Fibroblast of lung (primary cell): ENCODE measurements at regions not wholly inside any gene's neighbourhood (a gene's known extent, or its start where the extent isn't known, plus 50 kb on each side); places are given as distances from the start of the nearest gene placed in this dataset.

Experiments
- EZH2 ChIP-seq: IDR thresholded peaks from 2 replicates; pipeline ENCODE4 v1.5.1; 2012; ENCODE audit warnings: low read length, control low read depth, mild to moderate bottlenecking; ENCODE audit errors: missing control alignments
- TF ChIP-seq, protein P1 (sequence below), 2 donors: IDR thresholded peaks in 1 of 2; conservative IDR thresholded peaks in 1 of 2; 1 replicate in 1 of 2; 2 replicates in 1 of 2; pipeline ENCODE4 v1.5.1; 2011 to 2012; ENCODE audit warnings: low read length in 2 of 2, control low read depth in 1 of 2, inconsistent platforms in 1 of 2, low read depth in 1 of 2, mild to moderate bottlenecking in 1 of 2

DNA sequence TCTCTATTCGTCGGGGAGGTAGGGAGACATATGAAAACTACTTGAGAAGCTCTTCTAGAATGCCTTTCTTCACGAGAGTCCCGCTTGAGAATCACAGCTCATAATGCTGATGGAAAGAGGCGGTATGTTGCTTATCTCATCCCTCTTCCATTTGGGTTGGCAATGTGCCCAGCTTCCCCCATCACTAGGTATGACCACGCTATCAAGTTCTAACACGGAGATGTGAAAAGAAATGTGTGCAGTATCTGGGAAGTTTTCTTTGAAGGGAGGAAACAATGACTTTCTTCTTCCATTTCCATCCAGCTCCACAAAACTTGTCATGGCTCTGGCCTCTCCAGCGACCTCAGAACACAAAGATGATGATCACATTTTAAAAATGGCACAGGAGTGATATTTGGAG lies 742.4 kb downstream of the DCDC2C start:
- TF ChIP-seq, protein P1, sequence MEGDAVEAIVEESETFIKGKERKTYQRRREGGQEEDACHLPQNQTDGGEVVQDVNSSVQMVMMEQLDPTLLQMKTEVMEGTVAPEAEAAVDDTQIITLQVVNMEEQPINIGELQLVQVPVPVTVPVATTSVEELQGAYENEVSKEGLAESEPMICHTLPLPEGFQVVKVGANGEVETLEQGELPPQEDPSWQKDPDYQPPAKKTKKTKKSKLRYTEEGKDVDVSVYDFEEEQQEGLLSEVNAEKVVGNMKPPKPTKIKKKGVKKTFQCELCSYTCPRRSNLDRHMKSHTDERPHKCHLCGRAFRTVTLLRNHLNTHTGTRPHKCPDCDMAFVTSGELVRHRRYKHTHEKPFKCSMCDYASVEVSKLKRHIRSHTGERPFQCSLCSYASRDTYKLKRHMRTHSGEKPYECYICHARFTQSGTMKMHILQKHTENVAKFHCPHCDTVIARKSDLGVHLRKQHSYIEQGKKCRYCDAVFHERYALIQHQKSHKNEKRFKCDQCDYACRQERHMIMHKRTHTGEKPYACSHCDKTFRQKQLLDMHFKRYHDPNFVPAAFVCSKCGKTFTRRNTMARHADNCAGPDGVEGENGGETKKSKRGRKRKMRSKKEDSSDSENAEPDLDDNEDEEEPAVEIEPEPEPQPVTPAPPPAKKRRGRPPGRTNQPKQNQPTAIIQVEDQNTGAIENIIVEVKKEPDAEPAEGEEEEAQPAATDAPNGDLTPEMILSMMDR (conservative IDR thresholded peaks at IDR 0.05 in 1 of 2, IDR thresholded peaks at IDR 0.05 in 1 of 2; ENCODE audit: low read depth in 1 of 2, low read length in 2 of 2), result no peak
- TF ChIP-seq EZH2, result no peak
